IMR-90 (cell line): ENCODE measurements at regions not wholly inside any gene's neighbourhood (a gene's known extent, or its start where the extent isn't known, plus 50 kb on each side); places are given as distances from the start of the nearest gene placed in this dataset.

Experiments
- ATAC-seq: fragments of 200-7000 bp; cut with Tn5 transposase; 2 replicates; pipeline ENCODE4 v1.9.1; 2020; ENCODE audit warnings: low read depth, mild to moderate bottlenecking, moderate library complexity
- BruUV-seq: library from RNA; stranded (reverse); fragments of 400-500 nt; replicated peaks from 2 replicates; lab custom pipeline; 2021; lab: Mats Ljungman, UMichigan
- CTCF ChIA-PET: fragments of 300-600 bp; formaldehyde crosslinking; extraction: SDS; loops from one replicate; lab custom pipeline; 2021; ENCODE audit warnings: antibody characterized with exemption; lab: Yijun Ruan, JAX
- POLR2A ChIA-PET: fragments of 300-600 bp; sonication (Branson Sonifier 250); formaldehyde crosslinking; loops from one replicate; lab custom pipeline; 2022; ENCODE audit warnings: antibody characterized with exemption; ENCODE audit not compliant: unreplicated experiment; lab: Charles Lee
- DNase-seq: peaks from one replicate; pipeline ENCODE4 v3.0.0; 2013
- H2AFZ ChIP-seq: replicated peaks from 2 replicates; pipeline ENCODE3; 2013; ENCODE audit warnings: low read length, mild to moderate bottlenecking; ENCODE audit not compliant: poor library complexity
- H2AK5ac ChIP-seq: 2 replicates; pipeline ENCODE4 v1.6.1; 2013; ENCODE audit warnings: low read depth, low read length, inconsistent platforms
- H2AK9ac ChIP-seq: replicated peaks from 2 replicates; pipeline ENCODE3; 2013; ENCODE audit warnings: mild to moderate bottlenecking, low read depth, low read length, moderate library complexity; ENCODE audit not compliant: poor library complexity
- H2BK120ac ChIP-seq: 2 replicates; pipeline ENCODE4 v1.6.1; 2013; ENCODE audit warnings: low read depth, low read length, inconsistent platforms
- H2BK15ac ChIP-seq: 3 replicates; pipeline ENCODE4 v1.6.1; 2013; ENCODE audit warnings: low read depth, low read length, inconsistent platforms
- H2BK20ac ChIP-seq: 2 replicates; pipeline ENCODE4 v1.6.1; 2013; ENCODE audit warnings: low read depth, mild to moderate bottlenecking, inconsistent platforms, low read length, moderate library complexity
- H2BK5ac ChIP-seq: 2 replicates; pipeline ENCODE4 v1.6.1; 2013; ENCODE audit warnings: mild to moderate bottlenecking, low read depth, low read length, inconsistent platforms; ENCODE audit not compliant: poor library complexity, severe bottlenecking
- H3K14ac ChIP-seq: replicated peaks from 2 replicates; pipeline ENCODE4 v1.6.1; 2013; ENCODE audit warnings: low read depth, low read length, inconsistent platforms
- H3K18ac ChIP-seq: 2 replicates; pipeline ENCODE4 v1.6.1; 2013; ENCODE audit warnings: low read depth, low read length, control low read depth
- H3K23ac ChIP-seq: 2 replicates; pipeline ENCODE4 v1.6.1; 2013; ENCODE audit warnings: low read depth, low read length, inconsistent platforms
- H3K27ac ChIP-seq: 2 replicates; pipeline ENCODE4 v1.5.1; 2013; ENCODE audit warnings: mild to moderate bottlenecking, control low read depth, low read length; ENCODE audit not compliant: insufficient read depth
- H3K27me3 ChIP-seq: 2 replicates; pipeline ENCODE4 v1.6.1; 2013; ENCODE audit warnings: low read length; ENCODE audit not compliant: control insufficient read depth, insufficient read depth
- H3K36me3 ChIP-seq: 2 replicates; pipeline ENCODE4 v1.6.1; 2013; ENCODE audit warnings: low read length, mixed read lengths; ENCODE audit not compliant: control insufficient read depth, insufficient read depth
- H3K4ac ChIP-seq: 2 replicates; pipeline ENCODE4 v1.6.1; 2013; ENCODE audit warnings: low read depth, low read length, inconsistent platforms
- H3K4me1 ChIP-seq: 2 replicates; pipeline ENCODE4 v1.6.1; 2013; ENCODE audit warnings: low read length, mixed read lengths; ENCODE audit not compliant: control insufficient read depth, insufficient read depth
- H3K4me2 ChIP-seq: 2 replicates; pipeline ENCODE4 v1.6.1; 2013; ENCODE audit warnings: low read depth, mild to moderate bottlenecking, control low read depth, low read length, moderate library complexity
- H3K4me3 ChIP-seq: 2 replicates; pipeline ENCODE4 v1.5.1; 2013; ENCODE audit warnings: low read depth, mild to moderate bottlenecking, control low read depth, low read length, moderate library complexity; ENCODE audit not compliant: insufficient read depth
- H3K56ac ChIP-seq: 2 replicates; pipeline ENCODE4 v1.6.1; 2013; ENCODE audit warnings: low read length, inconsistent platforms; ENCODE audit not compliant: insufficient read depth; ENCODE audit errors: extremely low read depth
- H3K79me1 ChIP-seq, 2 experiments: 2 replicates each; pipeline ENCODE4 v1.6.1; 2013; ENCODE audit warnings: low read length in 2 of 2, inconsistent platforms in 1 of 2, low read depth in 1 of 2
- H3K9ac ChIP-seq: 2 replicates; pipeline ENCODE4 v1.6.1; 2013; ENCODE audit warnings: low read depth, low read length, control low read depth
- H3K9me1 ChIP-seq: 2 replicates; pipeline ENCODE4 v1.6.1; 2013; ENCODE audit warnings: low read length, inconsistent platforms; ENCODE audit not compliant: insufficient read depth
- H3K9me3 ChIP-seq: 2 replicates; pipeline ENCODE4 v1.6.1; 2013; ENCODE audit warnings: low read length; ENCODE audit not compliant: control insufficient read depth, insufficient read depth
- H4K20me1 ChIP-seq: 2 replicates; pipeline ENCODE4 v1.6.1; 2013; ENCODE audit warnings: low read length, inconsistent platforms; ENCODE audit not compliant: insufficient read depth
- H4K5ac ChIP-seq: 2 replicates; pipeline ENCODE4 v1.6.1; 2013; ENCODE audit warnings: mild to moderate bottlenecking, low read depth, low read length, control low read depth
- H4K8ac ChIP-seq, 2 experiments: 2 replicates each; pipeline ENCODE4 v1.6.1; 2013; ENCODE audit warnings: low read depth in 2 of 2, low read length in 2 of 2, control low read depth in 1 of 2, inconsistent platforms in 1 of 2
- H4K91ac ChIP-seq: 2 replicates; pipeline ENCODE4 v1.6.1; 2013; ENCODE audit warnings: low read depth, low read length, inconsistent platforms; ENCODE audit not compliant: insufficient read depth
- CEBPB ChIP-seq: IDR thresholded peaks from 2 replicates; pipeline ENCODE4 v1.6.1; 2012; ENCODE audit warnings: low read depth, low read length, improper control_type of control experiment
- CHD1 ChIP-seq: IDR thresholded peaks from 2 replicates; pipeline ENCODE4 v1.6.1; 2012; ENCODE audit warnings: low read depth, low read length, improper control_type of control experiment
- ELK1 ChIP-seq: fragments of 150-350 bp; IDR thresholded peaks from 2 replicates; pipeline ENCODE4 v1.6.1; 2016; ENCODE audit warnings: low read depth, mild to moderate bottlenecking, low read length, moderate library complexity, borderline replicate concordance
- MXI1 ChIP-seq: IDR thresholded peaks from 2 replicates; pipeline ENCODE4 v1.6.1; 2012; ENCODE audit warnings: low read depth, mild to moderate bottlenecking, low read length, moderate library complexity, borderline replicate concordance
- RFX5 ChIP-seq: IDR thresholded peaks from 2 replicates; pipeline ENCODE4 v1.8.0; 2012; ENCODE audit warnings: low read depth, mild to moderate bottlenecking, low read length, moderate library complexity
- USF2 ChIP-seq: fragments of 150-350 bp; IDR thresholded peaks from 2 replicates; pipeline ENCODE4 v1.6.1; 2017; ENCODE audit warnings: mild to moderate bottlenecking, antibody characterized with exemption, low read length, low read depth
- WGBS, 2 experiments: methylation state at CpG; one replicate each; pipeline versions ENCODE4 v1.1.5 to v1.1.7; 2013; ENCODE audit warnings: missing lambda C conversion rate in 2 of 2; ENCODE audit not compliant: insufficient read length in 1 of 2; ENCODE audit errors: extremely low coverage in 2 of 2; 5-methylcytosine and 5-hydroxymethylcytosine counted together
- dilution Hi-C: fragments of 300-500 bp; cut with HindIII; formaldehyde crosslinking; loops from one replicate; pipeline ENCODE4 v1.14.3; 2018; ENCODE audit warnings: low sequenced_read_pairs; ENCODE audit not compliant: unreplicated experiment
- in situ Hi-C: fragments of 300-500 bp; cut with MboI; formaldehyde crosslinking; loops from 3 replicates; pipeline ENCODE4 v1.14.3; 2019; ENCODE audit warnings: low sequenced_read_pairs, inconsistent platforms, mixed read lengths
- intact Hi-C: fragments of 100-400 bp; cut with micrococcal nuclease; formaldehyde crosslinking; loops from 2 replicates; pipeline ENCODE4 v1.10.0; 2022

- Histone ChIP-seq H4K20me1 (no peaks in the 10 kb centered on the region), H3K36me3 (no peaks in the 10 kb centered on the region), H3K18ac (no peak overlapping the region), H3K27ac (no peak overlapping the region), H3K4me3 (no peak overlapping the region), H3K14ac (no peak overlapping the region), H2BK20ac (no peak overlapping the region), H3K9me1 (no peaks in the 10 kb centered on the region), H3K4me1 (no peaks in the 10 kb centered on the region), H3K9ac (no peak overlapping the region), H3K4ac (no peak overlapping the region), H3K56ac (no peak overlapping the region), H4K8ac (no peak overlapping the region), H2AFZ (no peak overlapping the region), H3K79me1 (no peaks in the 10 kb centered on the region), H3K27me3 (peaks cover 4% of the 10 kb centered on the region), H4K91ac (no peak overlapping the region), H2BK5ac (no peak overlapping the region), H2AK9ac (no peak overlapping the region), H3K23ac (no peak overlapping the region), H2BK15ac (no peak overlapping the region), H4K5ac (no peak overlapping the region), H2AK5ac (no peak overlapping the region), H3K9me3 (no peaks in the 10 kb centered on the region), H2BK120ac (no peak overlapping the region), H3K4me2 (no peak overlapping the region)
- no peak for ATAC-seq
- BruUV-seq, result no TSS peak
- dilution Hi-C loops (no loop called here), in situ Hi-C loops (no loop called here), intact Hi-C loops (no loop called here)
- ChIA-PET CTCF (no interaction called here), POLR2A (no interaction called here)
- TF ChIP-seq CHD1, result no peak
- no peak for TF ChIP-seq RFX5
- no peak for TF ChIP-seq ELK1
- TF ChIP-seq MXI1, result no peak
- TF ChIP-seq CEBPB, result no peak
- no peak for TF ChIP-seq USF2
- 57% methylated on average over 2 of the region's 6 CpGs; no CpG with 5 or more reads in 1 of the 2 experiments for WGBS, 2 experiments
- no peak for DNase-seq
These were observed 174.7 kb upstream of the GRB10 start for GRCh38 chr7:50957431-50957830.
